HG03045 (cell line): ENCODE measurements at regions not wholly inside any gene's neighbourhood (a gene's known extent, or its start where the extent isn't known, plus 50 kb on each side); places are given as distances from the start of the nearest gene placed in this dataset.
"Not testable (repeated sequence)": the region's sequence is repeated elsewhere in the genome, so short reads cannot be mapped to it uniquely, and the experiment has no call there.

ENCODE experiments used
- ATAC-seq: cut with Tn5 transposase; IDR thresholded peaks from one replicate; pipeline ENCODE4 v1.9.1; 2021; ENCODE audit warnings: mild to moderate bottlenecking, moderate library complexity; ENCODE audit not compliant: unreplicated experiment

DNA sequence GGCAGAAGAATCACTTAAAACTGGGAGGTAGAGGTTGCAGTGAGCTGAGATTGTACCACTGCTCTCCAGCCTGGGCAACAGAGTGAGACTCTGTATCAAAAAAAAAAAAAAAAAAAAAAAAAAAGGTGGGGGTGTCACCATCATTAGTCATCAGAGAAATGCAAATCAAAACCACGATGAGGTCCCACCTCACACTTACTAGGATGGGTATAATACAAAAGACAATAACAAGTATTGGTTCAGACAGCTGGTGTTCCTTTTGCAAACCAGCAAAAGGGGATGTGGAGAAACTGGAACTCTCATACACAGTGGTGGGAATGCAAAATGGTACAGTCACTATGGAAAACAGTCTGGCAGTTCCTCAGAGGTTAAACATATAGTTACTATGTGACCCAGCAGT is 78.7 kb upstream of the TSC22D2 start:
- ATAC-seq, result no peak

DNA sequence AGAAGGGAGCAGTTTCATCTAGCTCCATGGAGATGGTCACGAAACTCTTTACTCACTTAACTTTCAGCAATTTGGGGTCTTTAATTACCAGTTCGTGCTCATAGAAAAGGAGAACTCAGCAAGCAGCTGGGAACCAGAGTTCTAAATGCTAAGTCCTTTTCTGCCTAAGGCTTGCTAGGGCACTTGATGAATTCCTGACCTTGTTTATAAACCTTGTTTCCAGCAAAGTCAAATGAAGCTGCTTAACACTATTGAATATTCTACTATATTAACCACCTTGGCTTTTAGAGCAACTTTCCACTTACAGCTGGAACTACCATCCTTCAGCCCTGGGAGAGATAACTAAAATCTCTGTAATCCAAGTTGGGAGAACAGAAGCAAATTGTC is 79.5 kb upstream of the TSC22D2 start:
- no peak for ATAC-seq

DNA sequence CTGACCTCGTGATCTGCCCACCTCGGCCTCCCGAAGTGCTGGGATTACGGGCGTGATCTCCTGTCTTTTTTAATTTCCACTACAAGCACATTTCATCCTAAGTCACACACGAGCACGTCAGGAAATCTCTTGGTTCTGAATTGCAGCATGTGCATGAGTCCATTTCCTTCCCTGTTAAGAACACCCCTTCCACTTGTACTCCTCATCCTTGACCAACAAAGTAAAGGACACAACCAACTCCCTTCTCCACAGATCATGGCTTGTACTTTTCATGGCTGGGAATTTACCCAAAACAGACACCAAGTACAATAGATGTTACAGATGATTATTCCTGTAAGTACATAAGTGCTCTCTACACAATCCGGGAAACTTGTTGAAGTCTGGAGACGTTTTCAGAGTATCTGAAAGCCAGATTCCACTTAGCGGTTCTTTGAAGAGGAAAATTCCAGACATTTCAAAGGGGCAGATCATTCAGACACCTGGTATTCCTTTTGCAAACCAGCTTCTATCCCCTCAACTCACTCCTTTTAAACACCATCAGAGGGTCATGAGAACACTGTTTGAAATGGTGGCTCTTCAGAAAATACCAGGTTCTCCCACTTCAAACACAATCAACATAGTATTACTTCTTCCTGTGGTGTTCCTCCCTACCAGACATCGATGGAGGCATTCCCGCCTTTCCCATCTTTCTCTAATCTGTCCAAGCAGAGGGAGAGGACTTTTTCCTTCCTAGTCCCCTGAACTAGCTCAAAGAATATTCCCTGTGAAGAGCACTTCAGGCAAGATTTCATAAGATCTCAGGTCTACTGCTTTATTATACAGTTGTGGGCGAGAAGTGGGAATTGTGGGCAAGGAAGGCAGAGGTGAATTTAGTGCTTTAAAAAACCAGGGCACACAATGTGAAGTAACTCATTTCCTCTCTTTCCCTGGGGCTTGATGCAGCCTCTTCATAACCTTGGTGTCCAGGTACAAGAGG is 80.1 kb upstream of the TSC22D2 start:
- no peak for ATAC-seq

GRCh38 chr3:150324788-150325187 is 83.3 kb upstream of the TSC22D2 start:
- no peak for ATAC-seq

DNA sequence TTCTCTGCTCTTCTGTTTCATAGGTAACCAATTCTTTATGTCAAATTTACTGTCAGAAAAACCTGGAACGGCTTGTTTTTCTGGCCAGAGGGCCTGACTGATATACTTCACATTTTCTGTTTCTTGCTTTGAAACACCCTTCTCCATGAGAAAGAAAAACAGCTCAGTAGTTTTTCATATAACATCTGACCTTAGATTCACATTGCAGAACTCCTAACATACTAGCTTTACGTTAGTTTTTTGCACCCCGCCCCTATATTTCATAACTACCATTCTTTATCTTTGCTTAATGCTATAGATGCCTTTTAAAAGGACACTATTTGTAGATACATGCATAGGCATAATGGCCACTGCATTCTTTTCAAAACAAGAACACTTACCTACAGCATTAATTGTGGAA is 83.9 kb upstream of the TSC22D2 start:
- no peak for ATAC-seq

- no peak for ATAC-seq
Observed at GRCh38 chr3:150323770-150324169, 84.3 kb upstream of the TSC22D2 start.

DNA sequence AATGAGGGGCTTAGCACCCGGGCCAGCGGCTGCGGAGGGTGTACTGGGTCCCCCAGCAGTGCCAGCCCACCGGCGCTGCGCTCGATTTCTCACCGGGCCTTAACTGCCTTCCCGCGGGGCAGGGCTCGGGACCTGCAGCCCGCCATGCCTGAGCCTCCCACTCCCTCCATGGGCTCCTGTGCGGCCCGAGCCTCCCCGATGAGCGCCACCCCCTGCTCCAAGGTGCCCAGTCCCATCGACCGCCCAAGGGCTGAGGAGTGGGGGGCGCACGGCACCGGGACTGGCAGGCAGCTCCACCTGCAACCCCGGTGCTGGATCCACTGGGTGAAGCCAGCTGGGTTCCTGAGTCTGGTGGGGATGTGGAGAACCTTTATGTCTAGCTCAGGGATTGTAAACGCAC is 85.0 kb upstream of the TSC22D2 start:
- ATAC-seq, result not testable (repeated sequence)

DNA sequence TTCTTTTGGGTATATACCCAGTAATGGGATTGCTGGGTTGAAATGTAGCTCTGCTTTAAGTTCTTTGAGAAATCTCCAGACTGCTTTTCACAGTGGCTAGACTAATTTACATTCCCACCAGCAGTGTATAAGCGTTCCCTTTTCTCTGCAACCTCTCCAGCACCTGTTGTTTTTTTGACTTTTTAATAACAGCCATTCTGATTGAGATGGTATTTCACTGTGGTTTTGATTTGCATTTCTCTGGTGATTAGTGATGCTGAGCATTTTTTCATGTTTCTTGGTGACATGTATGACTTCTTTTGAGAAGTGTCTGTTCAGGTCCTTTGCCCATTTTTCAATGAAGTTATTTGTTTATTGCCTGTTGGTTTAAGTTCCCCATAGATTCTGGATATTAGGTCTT is 87.1 kb upstream of the TSC22D2 start:
- ATAC-seq, result not testable (repeated sequence)

DNA sequence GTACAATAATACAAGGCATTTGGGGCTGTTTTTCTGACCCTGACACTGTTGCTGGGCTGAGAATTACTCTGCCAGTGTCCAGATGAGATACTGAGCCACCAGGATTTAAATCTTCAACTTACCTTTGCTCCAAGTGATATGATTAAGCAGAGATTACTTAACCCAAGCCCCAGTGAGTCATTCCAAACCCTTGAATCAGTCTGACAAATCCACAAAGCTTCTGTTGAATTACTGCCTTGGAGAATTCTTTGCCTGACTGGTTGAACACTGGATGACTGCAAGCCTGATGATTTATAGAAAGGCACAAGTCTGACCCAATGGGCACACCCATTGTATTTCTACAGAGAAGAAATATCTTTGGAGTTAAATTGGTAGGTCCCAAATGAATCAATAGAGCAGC is 88.2 kb upstream of the TSC22D2 start:
- ATAC-seq, result no peak

- no peak for ATAC-seq
Observed at GRCh38 chr3:150317469-150317868, 90.6 kb upstream of the TSC22D2 start.

DNA sequence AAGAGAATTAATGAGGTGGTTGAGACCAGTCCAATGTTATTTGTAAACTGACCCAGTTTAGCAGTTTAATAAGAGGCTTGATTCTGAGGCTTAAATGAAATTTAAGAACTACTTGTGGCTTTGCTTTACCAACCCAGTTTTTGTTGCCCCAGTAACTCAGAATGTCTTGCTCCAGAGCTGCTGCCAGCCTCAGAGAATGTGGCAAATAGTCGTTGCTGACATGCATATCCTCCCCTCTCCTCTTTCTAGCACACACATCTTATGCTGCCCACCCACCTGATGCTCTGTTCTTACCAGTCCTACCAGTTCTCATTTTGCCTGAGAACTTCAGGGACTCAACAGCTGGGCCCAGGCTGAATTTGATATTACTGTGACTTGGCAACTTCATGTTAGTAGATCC is 92.4 kb upstream of the TSC22D2 start:
- ATAC-seq, result no peak

GRCh38 chr3:150314248-150315004 is 93.7 kb upstream of the TSC22D2 start:
- ATAC-seq, result no peak

DNA sequence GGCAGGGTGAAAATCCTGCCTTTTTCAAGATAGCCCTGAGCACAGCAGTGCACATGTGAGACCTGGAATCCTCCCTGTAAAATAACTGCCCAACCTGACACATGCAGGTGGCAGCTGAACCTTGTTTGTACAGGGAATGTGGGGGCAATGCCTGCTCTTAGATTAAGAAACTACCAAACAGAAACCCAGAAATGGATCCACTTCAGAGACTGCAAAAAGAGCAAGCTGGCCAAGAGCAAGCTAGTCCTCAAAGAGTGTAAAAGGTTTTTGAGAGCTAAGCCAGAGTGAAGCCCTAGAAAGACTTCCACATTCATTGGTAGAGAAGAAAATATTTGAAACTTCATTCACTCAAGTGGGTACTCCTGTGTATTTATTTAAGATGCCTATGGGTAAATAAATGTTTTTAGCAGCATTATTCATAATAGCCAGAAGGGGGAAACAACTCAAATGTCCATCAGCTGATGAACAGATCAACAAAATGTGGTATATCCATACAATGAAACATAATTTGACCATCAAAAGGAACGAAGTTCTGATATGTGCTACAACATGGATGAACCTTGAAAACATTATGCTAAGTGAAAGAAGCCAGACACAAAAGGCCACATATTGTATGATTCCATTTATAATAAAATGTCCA is 96.0 kb upstream of the TSC22D2 start:
- no peak for ATAC-seq

DNA sequence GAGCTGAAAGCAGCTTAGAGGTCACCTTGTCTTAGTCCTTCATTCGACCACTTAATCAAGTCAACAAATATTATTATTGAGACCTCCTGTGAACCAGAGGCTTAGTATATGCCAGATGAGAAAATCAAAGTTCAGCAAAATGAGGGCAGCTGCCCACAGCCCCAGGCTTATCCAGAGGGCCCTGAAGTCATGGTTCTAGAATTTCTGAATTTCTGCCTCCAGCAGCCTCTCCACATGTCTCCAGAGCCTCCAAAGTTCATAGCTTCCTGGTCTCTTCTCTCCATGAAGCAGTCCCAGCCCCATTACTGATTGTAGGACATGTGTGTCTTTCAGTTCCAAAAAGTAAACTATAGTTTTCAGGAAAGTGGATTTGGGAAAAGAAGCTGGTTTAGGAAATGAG is 96.9 kb upstream of the TSC22D2 start:
- no peak for ATAC-seq

DNA sequence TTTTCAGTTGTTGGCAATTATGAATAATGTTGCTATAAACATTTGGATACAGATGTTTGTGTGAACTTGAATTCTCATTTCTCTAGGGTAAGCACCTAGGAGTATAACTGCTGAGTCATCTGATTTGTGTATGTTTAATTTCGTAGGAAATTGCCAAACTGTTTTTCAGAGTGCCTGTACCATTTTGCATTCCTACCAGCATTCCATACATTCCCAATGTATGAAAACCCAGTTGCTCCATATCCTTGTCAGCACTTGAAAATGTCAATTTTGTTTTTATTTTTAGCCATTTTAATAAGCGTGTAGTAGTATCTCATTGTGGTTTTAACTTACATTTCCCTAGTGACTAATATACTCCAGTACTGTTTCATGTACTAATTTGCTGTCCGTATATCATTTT is 98.5 kb upstream of the TSC22D2 start:
- ATAC-seq, result no peak

DNA sequence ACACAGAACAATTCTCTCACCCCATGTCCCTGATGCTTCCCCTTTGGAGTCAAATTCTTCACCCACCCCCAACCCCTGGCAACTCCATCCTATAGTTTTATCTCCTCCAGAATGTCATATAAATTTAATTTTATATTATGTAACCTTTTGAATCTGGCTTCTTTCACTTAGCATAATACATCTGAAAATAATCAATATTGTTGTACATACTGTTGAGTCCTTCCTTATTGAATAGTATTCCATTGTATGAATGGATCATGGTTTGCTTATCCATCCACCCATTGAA is 98.9 kb upstream of the TSC22D2 start:
- no peak for ATAC-seq

DNA sequence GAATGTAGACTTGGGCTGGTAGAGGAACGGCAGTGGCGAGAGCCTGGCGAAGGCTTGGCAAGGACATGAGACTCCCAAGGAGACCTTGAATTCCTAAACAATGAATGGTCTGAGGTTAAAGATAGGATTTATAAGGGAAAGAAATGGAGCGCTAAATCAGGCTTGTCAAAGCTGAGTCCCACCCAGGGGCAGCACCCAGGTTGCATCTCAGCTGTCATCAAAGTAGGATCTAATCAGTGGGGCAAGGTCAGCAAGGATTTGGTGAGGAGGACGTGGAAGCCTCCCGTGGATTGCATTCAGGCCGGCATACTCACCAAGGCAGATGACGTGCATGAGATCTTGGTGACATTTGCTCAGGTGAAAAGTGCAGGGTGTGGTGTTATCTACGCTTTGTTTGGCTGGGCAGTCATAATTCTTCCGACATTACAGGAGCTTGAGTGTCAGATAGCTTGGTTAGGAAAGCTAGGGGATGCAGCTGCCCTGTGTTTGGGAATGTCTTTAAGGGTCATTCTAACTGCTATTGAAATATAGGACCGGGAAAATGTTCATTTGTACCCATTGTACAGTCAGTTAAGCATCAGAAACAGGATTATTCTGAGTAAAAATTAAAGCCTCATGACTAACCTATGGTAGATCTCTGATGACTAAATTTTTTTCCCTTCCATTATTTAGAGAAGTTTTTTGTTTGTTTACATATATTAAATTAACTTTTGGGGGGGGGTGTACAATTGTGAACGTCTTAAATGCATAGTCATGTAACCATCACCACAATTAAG is 99.4 kb upstream of the TSC22D2 start:
- ATAC-seq, result no peak

- ATAC-seq, result no peak
Observed at GRCh38 chr3:150308037-150308319, 100.1 kb upstream of the TSC22D2 start.

GRCh38 chr3:150307311-150308036 is 100.6 kb upstream of the TSC22D2 start:
- no peak for ATAC-seq

- ATAC-seq, result no peak
Observed at GRCh38 chr3:150306906-150307305, 101.2 kb upstream of the TSC22D2 start.

GRCh38 chr3:150306083-150306482 is 102.0 kb upstream of the TSC22D2 start:
- no peak for ATAC-seq
